AG10803 (cell line): ENCODE measurements at regions not wholly inside any gene's neighbourhood (a gene's known extent, or its start where the extent isn't known, plus 50 kb on each side); places are given as distances from the start of the nearest gene placed in this dataset.

Experiments
- DNase-seq: peaks from one replicate; pipeline ENCODE4 v3.0.0; 2010; ENCODE audit warnings: low read depth
- H3K4me3 ChIP-seq: 2 replicates; pipeline ENCODE4 v1.5.1; 2011; ENCODE audit warnings: mild to moderate bottlenecking, low read length, control low read depth
- CTCF ChIP-seq: conservative IDR thresholded peaks from 2 replicates; pipeline ENCODE4 v1.5.1; 2011; ENCODE audit warnings: mild to moderate bottlenecking, low read length, control low read depth, inconsistent platforms

- no peak for DNase-seq
- H3K4me3 ChIP-seq, result no peak overlapping the region
- no peak for TF ChIP-seq CTCF
Observed at GRCh38 chr15:69636169-69636915, 183.7 kb downstream of the RPLP1 start.

DNA sequence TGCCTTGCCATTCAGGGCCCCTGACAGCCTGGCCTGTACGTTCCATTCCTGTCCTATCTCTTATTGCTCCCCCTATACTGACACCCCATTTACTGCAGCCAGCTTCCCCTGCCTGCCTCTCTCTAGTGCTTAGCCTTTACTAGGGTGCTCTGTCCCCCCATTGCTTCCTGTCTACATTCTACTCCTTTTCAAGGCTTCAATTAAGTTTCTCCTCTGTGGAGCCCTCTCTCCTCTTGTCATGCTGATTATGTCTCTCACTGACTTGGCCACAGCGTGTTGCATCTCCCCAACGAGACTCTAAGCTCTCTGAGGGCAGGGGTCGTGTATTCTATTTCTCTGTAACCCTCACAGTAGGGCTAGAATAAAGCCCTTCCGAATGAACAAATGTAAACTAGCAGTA is 185.2 kb downstream of the RPLP1 start:
- TF ChIP-seq CTCF, result no peak
- DNase-seq, result no peak
- H3K4me3 ChIP-seq, result no peak overlapping the region

DNA sequence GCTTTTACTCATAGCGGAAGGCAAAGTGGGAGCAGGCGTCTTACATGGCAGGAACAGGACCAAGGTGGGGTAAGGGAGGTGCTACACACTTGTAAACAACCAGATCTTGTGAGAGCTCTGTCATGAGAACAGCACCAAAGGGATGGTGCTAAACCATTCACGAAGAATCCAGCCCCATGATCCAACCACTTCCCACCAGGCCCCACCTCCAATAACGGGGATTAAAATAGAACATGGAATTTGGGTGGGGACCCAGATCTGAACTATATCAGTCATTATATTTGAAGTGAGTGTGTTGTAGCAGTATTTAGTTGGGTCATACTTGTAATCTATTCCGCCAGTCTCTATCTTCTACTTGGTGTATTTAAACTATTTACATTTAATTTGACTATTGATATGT is 190.9 kb downstream of the RPLP1 start:
- H3K4me3 ChIP-seq, result no peak overlapping the region
- no peak for TF ChIP-seq CTCF
- no peak for DNase-seq

DNA sequence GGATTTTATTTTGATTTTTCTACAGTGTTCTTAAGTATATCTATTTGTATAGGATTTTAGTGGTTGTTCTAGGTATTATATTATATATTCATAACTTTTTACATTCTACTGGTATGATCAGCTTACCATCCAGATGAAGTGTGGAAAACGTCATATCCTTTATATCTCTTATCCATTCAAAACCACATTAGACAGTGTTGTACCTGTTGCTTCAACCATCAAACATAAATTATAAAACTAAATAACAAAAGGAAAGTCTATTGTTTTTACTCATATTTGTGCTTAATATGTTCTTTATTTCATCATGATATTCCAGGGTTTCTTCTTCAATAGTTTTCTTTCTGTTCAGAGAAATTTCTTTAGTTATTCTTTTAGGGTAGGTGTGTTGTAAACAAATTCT is 191.4 kb downstream of the RPLP1 start:
- no peak for TF ChIP-seq CTCF
- DNase-seq, result no peak
- H3K4me3 ChIP-seq, result no peak overlapping the region

DNA sequence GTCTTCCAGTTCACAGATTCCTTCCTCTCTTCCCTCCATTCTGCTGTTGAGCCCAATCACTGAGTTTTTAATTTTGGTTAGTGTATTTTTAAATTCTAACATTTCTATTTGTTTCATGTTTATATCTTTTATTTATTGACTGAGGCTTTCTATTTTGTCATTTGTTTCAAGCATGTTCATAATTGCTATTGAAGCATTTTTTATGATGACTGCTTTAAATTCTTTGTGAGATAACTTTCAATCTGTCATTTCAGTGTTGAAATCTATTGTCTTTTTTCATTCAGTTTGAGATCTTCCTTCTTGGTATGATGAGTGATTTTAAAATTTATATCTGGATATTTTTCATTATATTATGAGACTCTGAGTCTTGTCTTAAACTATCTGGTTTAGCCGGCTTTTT is 192.3 kb downstream of the RPLP1 start:
- TF ChIP-seq CTCF, result no peak
- no peak overlapping the region for H3K4me3 ChIP-seq
- DNase-seq, result no peak

GRCh38 chr15:69647142-69647513 is 194.5 kb downstream of the RPLP1 start:
- TF ChIP-seq CTCF, result no peak
- no peak for DNase-seq

DNA sequence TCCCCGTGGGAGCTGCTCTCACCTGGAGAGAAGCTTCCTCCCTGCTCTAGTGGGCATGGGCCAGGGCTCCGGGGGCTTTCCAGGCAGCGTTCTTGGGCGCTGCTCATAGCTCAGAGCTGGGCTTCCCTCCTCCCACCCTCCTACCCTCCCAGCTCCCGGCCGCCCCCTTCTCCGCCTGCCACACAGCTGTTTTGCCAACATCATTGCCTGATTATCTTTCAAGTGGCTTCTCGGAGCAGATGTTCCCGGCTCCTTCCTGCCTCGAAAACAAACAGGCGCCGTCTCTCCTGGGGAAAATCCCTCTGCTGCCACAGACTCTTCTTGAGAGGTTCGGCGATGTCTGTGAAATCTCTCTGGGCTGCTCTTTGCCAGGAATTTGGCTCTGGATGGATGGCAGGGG is 195.6 kb downstream of the RPLP1 start:
- H3K4me3 ChIP-seq, result no peak overlapping the region; the same call in 1 of the 2 replicates
- no peak for DNase-seq

More at GRCh38 chr15:69647142-69647513, 194.5 kb downstream of the RPLP1 start:
- H3K4me3 ChIP-seq, result no peak overlapping the region

More for the DNA sequence above, 195.6 kb downstream of the RPLP1 start:
- TF ChIP-seq CTCF, result no peak
